ENCODE measurements at regions not wholly inside any gene's neighbourhood (a gene's known extent, or its start where the extent isn't known, plus 50 kb on each side); places are given as distances from the start of the nearest gene placed in this dataset.

GRCh38 chr7:46909601-46910051, 672.3 kb downstream of the TNS3 start:
- TF ChIP-seq EZH2 (IDR thresholded peaks at IDR 0.05; ENCODE audit: borderline replicate concordance, insufficient read depth, low read depth, low read length, poor library complexity, severe bottlenecking): no peak
- TF ChIP-seq CTCF (IDR thresholded peaks at IDR 0.05): no peak
